OCI-M1 (cell line): ENCODE measurements at regions not wholly inside any gene's neighbourhood (a gene's known extent, or its start where the extent isn't known, plus 50 kb on each side); places are given as distances from the start of the nearest gene placed in this dataset.

ENCODE experiments used
- DNase-seq: peaks from one replicate; lab custom pipeline; 2025; lab: John Stamatoyannopoulos, UW

DNA sequence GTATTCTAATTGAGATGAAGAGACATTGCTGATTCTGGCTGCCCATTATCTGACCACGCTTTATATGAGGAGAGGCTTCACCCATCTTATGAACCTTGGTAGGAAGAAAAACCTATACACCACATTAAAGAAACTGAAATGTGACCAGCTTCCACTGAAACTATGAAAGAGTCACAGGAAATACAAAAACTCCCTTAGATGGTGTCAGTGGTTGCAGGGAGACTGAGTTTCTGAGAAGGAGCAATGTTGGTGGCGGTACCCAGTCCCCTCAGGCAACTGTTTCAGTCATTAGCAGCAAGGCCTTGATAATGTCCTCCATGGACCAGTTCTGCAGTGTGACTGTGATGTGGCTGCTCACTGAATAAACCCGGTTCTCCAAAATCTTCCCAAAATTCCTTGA lies 110.5 kb upstream of the FTMT start:
- DNase-seq: no peak

GRCh38 chr5:121744577-121744976 lies 107.1 kb upstream of the FTMT start:
- DNase-seq: peak; percentile 38

DNA sequence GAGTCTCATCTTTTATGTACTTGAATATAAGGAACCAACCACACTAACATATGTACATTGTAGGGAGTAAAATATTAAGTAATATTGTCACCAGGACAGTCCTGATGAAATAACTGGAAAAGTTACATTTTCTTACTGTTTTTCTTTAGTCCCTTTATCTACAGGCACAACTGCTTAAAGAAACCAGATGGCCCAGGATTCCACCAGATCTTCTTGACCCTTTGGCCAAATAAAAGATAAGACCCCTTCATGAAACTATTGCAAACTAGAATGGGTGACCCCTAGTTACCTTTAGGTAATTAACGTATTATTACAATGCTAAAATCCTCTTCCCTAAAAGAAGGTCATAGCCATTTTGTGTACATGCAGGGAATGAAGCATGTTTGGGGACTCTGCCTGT lies 106.3 kb upstream of the FTMT start:
- peak; percentile 72 for DNase-seq

DNA sequence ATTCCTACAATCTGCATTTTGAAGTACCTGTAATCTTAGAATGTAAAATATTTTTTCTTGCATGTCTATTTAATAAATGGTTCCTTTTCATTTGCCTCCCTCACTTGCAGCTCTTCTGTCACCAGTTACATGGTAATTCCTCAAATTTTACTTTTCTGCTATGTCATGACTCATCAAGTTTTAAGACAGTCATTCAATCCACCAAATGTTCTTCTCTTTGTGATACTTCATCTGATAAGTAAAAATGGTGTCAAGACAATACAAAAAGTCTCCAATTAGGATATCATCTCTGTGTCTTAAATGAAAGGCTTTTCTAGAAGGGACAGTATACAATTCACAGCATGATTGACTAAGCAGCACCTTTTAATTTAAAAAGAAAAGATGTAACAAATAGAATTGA lies 104.9 kb upstream of the FTMT start:
- peak; percentile 37 for DNase-seq

DNA sequence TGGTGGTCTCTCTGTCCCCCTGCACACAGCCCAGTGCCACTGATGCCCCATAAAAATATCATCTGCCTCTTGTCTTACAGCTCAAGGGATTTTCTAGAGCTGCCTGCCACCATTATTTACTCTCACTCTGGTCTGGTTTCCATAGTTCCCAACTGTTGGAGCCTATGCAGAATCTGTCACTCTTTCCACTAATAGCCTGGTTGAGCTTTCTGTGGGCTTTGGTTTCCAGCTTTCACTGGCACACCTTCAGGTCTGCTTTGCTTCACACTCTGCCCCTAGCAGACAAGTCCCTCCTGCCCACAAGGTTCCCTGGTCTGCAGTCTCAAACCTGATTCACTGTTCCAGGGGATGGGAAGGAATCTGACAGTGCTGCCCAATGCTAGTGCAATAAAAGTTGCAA lies 103.0 kb upstream of the FTMT start:
- DNase-seq: no peak

- DNase-seq: peak; percentile 18
These were observed 99.5 kb upstream of the FTMT start for GRCh38 chr5:121752149-121752548.

DNA sequence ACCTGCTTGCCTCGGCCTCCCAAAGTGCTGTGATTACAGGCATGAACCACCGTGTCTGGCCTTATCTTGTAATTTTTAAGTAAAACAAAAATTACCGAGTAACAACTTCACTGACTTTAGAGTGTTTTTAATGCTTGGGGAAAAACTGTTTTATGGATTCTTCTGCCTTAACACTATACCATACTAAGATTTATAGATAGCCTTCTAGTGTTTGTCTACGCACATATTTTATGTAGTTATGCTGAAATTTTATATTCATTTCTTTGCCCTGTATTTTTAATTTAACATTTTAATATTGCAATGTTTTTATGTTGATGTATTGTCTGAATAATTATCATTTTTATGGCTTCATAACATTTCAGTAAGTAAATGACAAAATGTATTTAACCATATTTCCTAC lies 96.4 kb upstream of the FTMT start:
- no peak for DNase-seq

DNA sequence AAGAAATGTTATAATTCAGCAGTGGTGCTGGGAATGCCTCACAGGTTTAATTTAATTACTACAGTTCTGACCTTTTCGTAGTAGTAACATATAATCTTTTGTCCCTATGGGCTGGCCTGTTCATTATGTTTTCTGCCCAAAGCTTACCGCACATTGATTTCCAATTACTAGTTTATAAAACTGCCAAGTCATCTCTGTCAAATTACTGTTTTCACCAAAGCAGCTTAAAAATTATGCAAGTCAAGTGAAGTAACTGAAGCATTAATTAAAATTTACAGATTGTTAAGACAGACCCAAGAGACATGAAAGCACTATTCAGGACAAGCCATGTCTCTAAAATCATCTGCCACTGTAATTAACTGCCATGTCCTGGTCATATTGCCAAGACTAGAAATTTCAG lies 93.9 kb upstream of the FTMT start:
- no peak for DNase-seq

GRCh38 chr5:121758615-121759014 lies 93.1 kb upstream of the FTMT start:
- DNase-seq: no peak

- no peak for DNase-seq
These were observed 89.3 kb upstream of the FTMT start for GRCh38 chr5:121762426-121762825.

DNA sequence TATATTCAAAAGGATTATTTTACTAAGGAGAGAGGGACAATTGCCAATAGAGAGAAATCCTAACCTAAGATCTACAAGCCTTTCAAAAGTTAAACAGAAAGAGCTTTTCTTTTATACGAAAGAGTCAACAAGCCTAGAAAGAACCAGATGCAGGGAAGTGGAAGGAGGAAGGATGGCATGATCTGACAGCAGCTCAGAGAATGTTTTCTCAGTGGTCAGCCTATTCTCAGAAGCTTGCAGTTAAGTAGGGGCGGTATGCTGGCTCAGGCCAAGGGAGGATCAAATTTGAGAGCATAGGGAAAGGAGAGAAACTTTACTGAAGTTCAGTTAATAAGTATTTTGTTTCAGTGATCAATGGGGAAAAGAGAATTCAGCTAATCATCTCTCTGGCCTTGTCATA lies 88.0 kb upstream of the FTMT start:
- DNase-seq: no peak

GRCh38 chr5:121780406-121780805 lies 71.3 kb upstream of the FTMT start:
- DNase-seq: no peak

DNA sequence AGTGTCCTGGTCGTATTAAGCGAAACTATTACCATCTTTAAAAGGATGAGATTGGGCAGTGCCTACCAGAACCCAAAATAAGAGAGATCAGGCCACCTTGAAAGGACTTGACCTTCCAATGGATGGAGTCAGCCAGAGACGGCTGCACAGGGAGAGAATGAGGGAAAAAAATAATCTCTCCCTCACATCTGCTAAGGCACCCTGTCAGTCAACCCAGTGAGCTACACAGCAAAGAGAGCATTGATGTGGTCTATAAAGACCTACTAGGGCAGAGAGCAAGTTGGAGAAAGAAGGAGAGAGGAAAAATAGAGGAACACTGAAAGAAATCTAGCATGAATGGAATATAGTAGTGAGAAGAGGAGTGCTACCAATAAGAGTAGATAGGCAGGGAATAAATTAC lies 68.0 kb upstream of the FTMT start:
- DNase-seq: no peak

DNA sequence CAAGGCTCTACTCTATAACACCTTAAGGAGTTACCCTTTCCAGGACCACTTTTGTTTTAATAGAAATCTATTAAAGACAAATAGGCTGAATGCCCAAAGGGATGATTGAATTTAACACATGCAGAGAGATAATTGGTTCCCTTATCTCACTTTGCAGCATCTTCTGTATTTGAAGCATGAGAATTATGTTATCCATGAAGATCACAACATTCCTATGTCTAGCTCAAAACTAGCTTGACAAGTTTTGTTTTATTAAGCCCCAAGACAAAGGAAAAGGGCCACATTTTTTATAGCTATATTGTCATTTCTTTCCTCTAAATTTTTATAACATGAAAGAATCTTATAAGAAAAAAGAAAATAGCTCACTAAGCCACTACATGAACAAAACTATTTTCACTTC lies 57.9 kb upstream of the FTMT start:
- DNase-seq: no peak

GRCh38 chr5:121795511-121795910 lies 56.2 kb upstream of the FTMT start:
- no peak for DNase-seq

- DNase-seq: no peak
These were observed 53.8 kb upstream of the FTMT start for GRCh38 chr5:121797681-121798518.
